Ishikawa (cell line): ENCODE measurements at regions not wholly inside any gene's neighbourhood (a gene's known extent, or its start where the extent isn't known, plus 50 kb on each side); places are given as distances from the start of the nearest gene placed in this dataset.

Source experiments
- CEBPB ChIP-seq: IDR thresholded peaks from 2 replicates; pipeline ENCODE4 v1.6.1; 2012
- CREB1 ChIP-seq: IDR thresholded peaks from 2 replicates; pipeline ENCODE4 v1.6.1; 2012; ENCODE audit warnings: low read depth
- EGR1 ChIP-seq: IDR thresholded peaks from 2 replicates; pipeline ENCODE4 v1.6.1; 2012
- EP300 ChIP-seq: IDR thresholded peaks from 2 replicates; pipeline ENCODE4 v1.6.1; 2012; ENCODE audit warnings: borderline replicate concordance
- FOXM1 ChIP-seq: IDR thresholded peaks from 2 replicates; pipeline ENCODE4 v1.6.1; 2012; ENCODE audit warnings: low read depth, borderline replicate concordance
- NFIC ChIP-seq: IDR thresholded peaks from 2 replicates; pipeline ENCODE4 v1.6.1; 2012
- RAD21 ChIP-seq: IDR thresholded peaks from 2 replicates; pipeline ENCODE4 v1.6.1; 2012; ENCODE audit warnings: low read depth
- REST ChIP-seq: IDR thresholded peaks from 2 replicates; pipeline ENCODE4 v1.6.1; 2012; ENCODE audit warnings: low read depth, mild to moderate bottlenecking
- TAF1 ChIP-seq: IDR thresholded peaks from 2 replicates; pipeline ENCODE4 v1.6.1; 2012; ENCODE audit warnings: low read depth, mild to moderate bottlenecking
- TCF12 ChIP-seq: IDR thresholded peaks from 2 replicates; pipeline ENCODE4 v1.6.1; 2012; ENCODE audit warnings: low read depth
- TEAD4 ChIP-seq: IDR thresholded peaks from 2 replicates; pipeline ENCODE4 v1.6.1; 2012
- USF1 ChIP-seq: IDR thresholded peaks from 2 replicates; pipeline ENCODE4 v1.6.1; 2012
- YY1 ChIP-seq: IDR thresholded peaks from 2 replicates; pipeline ENCODE4 v1.6.1; 2012; ENCODE audit warnings: low read depth
- ZBTB7A ChIP-seq: IDR thresholded peaks from 2 replicates; pipeline ENCODE4 v1.6.1; 2012; ENCODE audit warnings: low read depth
- TF ChIP-seq, protein P1 (sequence below): IDR thresholded peaks from 2 replicates; pipeline ENCODE4 v1.6.1; 2012

DNA sequence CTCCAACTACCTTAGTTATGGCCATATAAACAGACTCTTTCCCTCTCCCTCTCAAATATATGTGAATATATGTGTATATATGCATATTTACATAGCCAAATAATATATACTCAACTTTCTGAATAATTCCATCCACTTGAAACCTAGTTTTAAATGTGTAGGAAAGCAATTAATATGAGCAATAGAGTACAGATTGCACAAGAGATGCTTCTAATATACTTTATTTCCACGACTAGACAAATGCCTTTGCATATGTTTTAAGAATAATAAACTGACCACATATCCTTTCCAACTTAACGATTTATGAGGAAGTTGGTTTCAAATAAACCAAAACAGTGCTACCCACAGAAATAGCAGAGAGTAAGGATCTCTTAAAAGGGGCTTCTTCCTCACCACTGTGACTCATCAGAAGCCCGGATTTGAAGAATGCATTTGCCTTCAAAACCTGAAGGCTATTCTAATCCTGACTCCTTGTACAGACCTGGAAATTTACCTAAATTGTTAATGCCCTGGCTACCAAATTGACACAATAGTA is 266.3 kb downstream of the AHR start:
- no peak for TF ChIP-seq TAF1
- TF ChIP-seq TCF12 = no peak
- TF ChIP-seq, protein P1, sequence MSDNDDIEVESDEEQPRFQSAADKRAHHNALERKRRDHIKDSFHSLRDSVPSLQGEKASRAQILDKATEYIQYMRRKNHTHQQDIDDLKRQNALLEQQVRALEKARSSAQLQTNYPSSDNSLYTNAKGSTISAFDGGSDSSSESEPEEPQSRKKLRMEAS = no peak
- TF ChIP-seq ZBTB7A = no peak
- TF ChIP-seq RAD21 = no peak
- TF ChIP-seq EGR1 = no peak

GRCh38 chr7:17580141-17580540 is 281.7 kb downstream of the AHR start:
- no peak for TF ChIP-seq EP300
- no peak for TF ChIP-seq ZBTB7A
- no peak for TF ChIP-seq CEBPB
- no peak for TF ChIP-seq TEAD4
- no peak for TF ChIP-seq NFIC
- no peak for TF ChIP-seq RAD21
- no peak for TF ChIP-seq TAF1
- TF ChIP-seq REST = no peak
- TF ChIP-seq FOXM1 = no peak
- TF ChIP-seq EGR1 = no peak
- TF ChIP-seq, protein P1 = no peak

DNA sequence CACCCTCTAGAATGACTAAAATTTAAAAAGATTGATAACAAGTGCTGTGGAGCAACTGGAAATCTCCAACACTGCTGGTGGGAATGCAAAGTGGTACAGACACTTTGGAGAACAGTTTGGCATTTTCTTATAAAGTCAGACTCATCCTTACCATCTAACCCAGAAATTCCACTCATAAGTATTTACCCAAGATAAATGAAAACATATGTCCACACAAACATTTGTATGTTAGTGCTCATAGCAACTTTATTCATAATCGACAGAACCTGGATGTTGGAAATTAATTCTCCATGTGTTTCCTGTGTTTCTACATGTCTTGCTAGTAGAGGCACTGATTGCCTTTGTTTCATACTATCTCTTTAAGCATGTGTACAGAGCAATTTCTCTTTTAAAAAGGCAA is 282.4 kb downstream of the AHR start:
- TF ChIP-seq USF1 = no peak
- TF ChIP-seq CEBPB = no peak
- no peak for TF ChIP-seq RAD21
- TF ChIP-seq EP300 = no peak
- TF ChIP-seq CREB1 = no peak
- TF ChIP-seq TCF12 = no peak
- TF ChIP-seq NFIC = no peak
- no peak for TF ChIP-seq YY1
- no peak for TF ChIP-seq TAF1
- no peak for TF ChIP-seq REST
- TF ChIP-seq TEAD4 = no peak
- TF ChIP-seq FOXM1 = no peak
- TF ChIP-seq ZBTB7A = no peak
- TF ChIP-seq, protein P1 = no peak

- TF ChIP-seq YY1 (no peak), FOXM1 (no peak)
Measured at GRCh38 chr7:17581301-17581700, 282.8 kb downstream of the AHR start.

DNA sequence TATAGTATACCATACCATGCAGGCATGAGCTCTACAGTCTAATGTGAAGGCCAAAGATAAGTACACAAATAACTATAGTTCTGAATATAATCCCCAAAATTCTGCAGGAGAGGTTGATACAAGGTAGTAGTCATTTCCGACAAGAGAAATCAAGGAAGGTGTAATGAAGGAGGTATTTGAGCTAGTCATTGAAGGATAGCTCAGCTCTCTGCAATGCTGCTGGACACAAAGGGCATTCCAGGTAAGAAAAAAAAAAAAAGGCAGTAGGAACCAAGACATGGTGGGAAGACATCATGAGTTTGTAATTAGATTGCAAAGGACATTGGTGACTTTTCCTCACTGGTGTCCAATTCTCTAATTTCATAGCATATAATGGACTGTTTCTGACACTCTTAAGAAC is 285.3 kb downstream of the AHR start:
- TF ChIP-seq CEBPB (no peak), EGR1 (no peak), CREB1 (no peak), USF1 (no peak), FOXM1 (no peak), REST (no peak), NFIC (no peak), ZBTB7A (no peak), RAD21 (no peak), EP300 (no peak), TAF1 (no peak), TEAD4 (no peak), YY1 (no peak), TCF12 (no peak)
- TF ChIP-seq, protein P1 = no peak
